GM12878 (cell line): ENCODE measurements at regions not wholly inside any gene's neighbourhood (a gene's known extent, or its start where the extent isn't known, plus 50 kb on each side); places are given as distances from the start of the nearest gene placed in this dataset.

ENCODE experiments used
- EP300 ChIP-seq, 2 experiments: fragments of 150-350 bp in 1 of 2; IDR thresholded peaks; 2 replicates each; pipeline ENCODE4 v1.6.1; 2011 to 2012; ENCODE audit warnings: low read depth in 2 of 2, low read length in 2 of 2, borderline replicate concordance in 1 of 2, improper control_type of control experiment in 1 of 2, inconsistent platforms in 1 of 2; ENCODE audit not compliant: control insufficient read depth in 1 of 2
- GABPA ChIP-seq: IDR thresholded peaks from 2 replicates; pipeline ENCODE4 v1.6.1; 2014; ENCODE audit warnings: antibody characterized with exemption, low read depth, mild to moderate bottlenecking, inconsistent platforms
- JUNB ChIP-seq: IDR thresholded peaks from 2 replicates; pipeline ENCODE4 v1.6.1; 2016; ENCODE audit warnings: antibody characterized with exemption, mild to moderate bottlenecking
- POLR2A ChIP-seq: IDR thresholded peaks from 2 replicates; pipeline ENCODE4 v1.6.1; 2011; ENCODE audit warnings: low read depth, mild to moderate bottlenecking, low read length
- SP1 ChIP-seq: IDR thresholded peaks from one replicate; pipeline ENCODE4 v1.6.1; 2011; ENCODE audit warnings: low read depth, low read length
- SUPT20H ChIP-seq: IDR thresholded peaks from 2 replicates; pipeline ENCODE4 v1.6.1; 2011; ENCODE audit warnings: low read depth, mild to moderate bottlenecking, low read length, moderate library complexity, borderline replicate concordance; ENCODE audit not compliant: control insufficient read depth
- TF ChIP-seq, protein P1 (sequence below): fragments of 450-650 bp; IDR thresholded peaks from 2 replicates; pipeline ENCODE4 v1.6.1; 2016; ENCODE audit warnings: mild to moderate bottlenecking

DNA sequence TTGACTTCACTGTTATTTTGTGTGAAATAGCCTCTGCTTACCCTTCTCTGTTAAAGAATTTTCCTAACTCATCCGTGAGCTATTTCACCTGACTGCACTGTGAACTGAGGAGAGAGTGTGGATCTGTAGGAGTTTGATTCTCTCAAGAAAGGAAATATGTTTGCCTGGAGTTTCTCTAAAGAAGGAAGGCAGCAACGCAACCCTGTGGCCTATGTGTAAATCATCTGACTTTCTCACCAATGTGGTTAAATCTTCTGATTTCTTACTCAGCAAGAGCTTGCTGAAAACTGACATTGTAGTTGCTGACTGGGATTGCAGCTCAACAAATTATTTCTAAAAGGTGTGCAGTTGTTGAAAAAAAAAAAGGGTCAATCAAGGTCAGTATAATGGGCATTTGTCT is 153.9 kb upstream of the PELI1 start:
- TF ChIP-seq GABPA = no peak
- no peak for TF ChIP-seq SP1
- TF ChIP-seq, protein P1, sequence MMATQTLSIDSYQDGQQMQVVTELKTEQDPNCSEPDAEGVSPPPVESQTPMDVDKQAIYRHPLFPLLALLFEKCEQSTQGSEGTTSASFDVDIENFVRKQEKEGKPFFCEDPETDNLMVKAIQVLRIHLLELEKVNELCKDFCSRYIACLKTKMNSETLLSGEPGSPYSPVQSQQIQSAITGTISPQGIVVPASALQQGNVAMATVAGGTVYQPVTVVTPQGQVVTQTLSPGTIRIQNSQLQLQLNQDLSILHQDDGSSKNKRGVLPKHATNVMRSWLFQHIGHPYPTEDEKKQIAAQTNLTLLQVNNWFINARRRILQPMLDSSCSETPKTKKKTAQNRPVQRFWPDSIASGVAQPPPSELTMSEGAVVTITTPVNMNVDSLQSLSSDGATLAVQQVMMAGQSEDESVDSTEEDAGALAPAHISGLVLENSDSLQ = no peak
- no peak for TF ChIP-seq JUNB
- TF ChIP-seq SUPT20H = no peak
- TF ChIP-seq POLR2A = no peak
- no peak for TF ChIP-seq EP300 (IDR thresholded peaks at IDR 0.05; ENCODE audit: borderline replicate concordance in 1 of 2, control insufficient read depth in 1 of 2, low read depth in 2 of 2, low read length in 2 of 2)
